Stimulated activated CD8-positive, alpha-beta memory T cell treated with anti-CD3 and anti-CD28 coated beads, Interleukin-7, amount 100 ng/mL, for 24 hours (primary cell): ENCODE measurements at regions not wholly inside any gene's neighbourhood (a gene's known extent, or its start where the extent isn't known, plus 50 kb on each side); places are given as distances from the start of the nearest gene placed in this dataset.
"Not testable (repeated sequence)": the region's sequence is repeated elsewhere in the genome, so short reads cannot be mapped to it uniquely, and the experiment has no call there.

Experiments
- DNase-seq: peaks from one replicate; pipeline ENCODE4 v3.0.0-alpha.2; 2020; ENCODE audit warnings: low read depth

GRCh38 chr2:21972586-21972985 lies 848.8 kb downstream of the TDRD15 start:
- no peak for DNase-seq

GRCh38 chr2:21981127-21981526 lies 857.4 kb downstream of the TDRD15 start:
- no peak for DNase-seq

- DNase-seq: no peak
Measured at GRCh38 chr2:21993002-21993401, 869.2 kb downstream of the TDRD15 start.

- DNase-seq: no peak
Measured at GRCh38 chr2:21996339-21996738, 872.6 kb downstream of the TDRD15 start.

- no peak for DNase-seq
Measured at GRCh38 chr2:21999522-21999921, 875.8 kb downstream of the TDRD15 start.

- no peak for DNase-seq
Measured at GRCh38 chr2:22002066-22002465, 878.3 kb downstream of the TDRD15 start.

GRCh38 chr2:22003270-22003669 lies 879.5 kb downstream of the TDRD15 start:
- DNase-seq: no peak

- DNase-seq: no peak
Measured at GRCh38 chr2:22011048-22011447, 887.3 kb downstream of the TDRD15 start.

- DNase-seq: no peak
Measured at GRCh38 chr2:22020091-22020742, 896.4 kb downstream of the TDRD15 start.

- no peak for DNase-seq
Measured at GRCh38 chr2:22027345-22028005, 903.7 kb downstream of the TDRD15 start.

GRCh38 chr2:22035361-22035830 lies 911.6 kb downstream of the TDRD15 start:
- DNase-seq: no peak

GRCh38 chr2:22037274-22037673 lies 913.5 kb downstream of the TDRD15 start:
- DNase-seq: no peak

- DNase-seq: no peak
Measured at GRCh38 chr2:22043784-22044183, 920.0 kb downstream of the TDRD15 start.

GRCh38 chr2:22055784-22056620 lies 932.2 kb downstream of the TDRD15 start:
- no peak for DNase-seq

- no peak for DNase-seq
Measured at GRCh38 chr2:22056621-22057132, 932.9 kb downstream of the TDRD15 start.

GRCh38 chr2:22062679-22063078 lies 938.9 kb downstream of the TDRD15 start:
- no peak for DNase-seq

GRCh38 chr2:22076454-22076853 lies 952.7 kb downstream of the TDRD15 start:
- DNase-seq: no peak

GRCh38 chr2:22078701-22079100 lies 954.9 kb downstream of the TDRD15 start:
- DNase-seq: no peak

GRCh38 chr2:22079583-22079982 lies 955.8 kb downstream of the TDRD15 start:
- no peak for DNase-seq

- DNase-seq: no peak
Measured at GRCh38 chr2:22086726-22087125, 963.0 kb downstream of the TDRD15 start.

GRCh38 chr2:22103617-22104016 lies 979.8 kb downstream of the TDRD15 start:
- not testable (repeated sequence) for DNase-seq

GRCh38 chr2:22110244-22110651 lies 986.5 kb downstream of the TDRD15 start:
- no peak for DNase-seq

- DNase-seq: no peak
Measured at GRCh38 chr2:22124003-22124402, 1000.2 kb downstream of the TDRD15 start.
